NCI-H748 treated with DMSO at 0.1 percent for 48 hours (cell line): ENCODE measurements at regions not wholly inside any gene's neighbourhood (a gene's known extent, or its start where the extent isn't known, plus 50 kb on each side); places are given as distances from the start of the nearest gene placed in this dataset.
"Not testable (repeated sequence)": the region's sequence is repeated elsewhere in the genome, so short reads cannot be mapped to it uniquely, and the experiment has no call there.

Experiments
- DNase-seq: peaks from one replicate; lab custom pipeline; 2025; lab: John Stamatoyannopoulos, UW

- DNase-seq = no peak
These were observed 797.8 kb downstream of the CCDC85A start for GRCh38 chr2:56981554-56981953.

- DNase-seq = no peak
These were observed 801.8 kb downstream of the CCDC85A start for GRCh38 chr2:56985609-56986008.

- DNase-seq = no peak
These were observed 838.7 kb downstream of the CCDC85A start for GRCh38 chr2:57022496-57022895.

- no peak for DNase-seq
These were observed 861.3 kb downstream of the CCDC85A start for GRCh38 chr2:57044931-57045635.

GRCh38 chr2:57049273-57049672, 865.5 kb downstream of the CCDC85A start:
- no peak for DNase-seq

- no peak for DNase-seq
These were observed 866.2 kb downstream of the CCDC85A start for GRCh38 chr2:57050007-57050406.

GRCh38 chr2:57066301-57066700, 882.5 kb downstream of the CCDC85A start:
- DNase-seq = not testable (repeated sequence)

GRCh38 chr2:57075226-57075625, 891.4 kb downstream of the CCDC85A start:
- DNase-seq = no peak

- DNase-seq = no peak
These were observed 896.2 kb downstream of the CCDC85A start for GRCh38 chr2:57080035-57080434.

- DNase-seq = no peak
These were observed 901.0 kb downstream of the CCDC85A start for GRCh38 chr2:57084697-57085281.

GRCh38 chr2:57093020-57093419, 909.2 kb downstream of the CCDC85A start:
- DNase-seq = no peak

GRCh38 chr2:57097855-57098254, 914.1 kb downstream of the CCDC85A start:
- DNase-seq = no peak

- no peak for DNase-seq
These were observed 916.6 kb downstream of the CCDC85A start for GRCh38 chr2:57100436-57100835.

- DNase-seq = no peak
These were observed 921.9 kb downstream of the CCDC85A start for GRCh38 chr2:57105694-57106093.

GRCh38 chr2:57107353-57107752, 923.6 kb downstream of the CCDC85A start:
- no peak for DNase-seq

- no peak for DNase-seq
These were observed 927.7 kb downstream of the CCDC85A start for GRCh38 chr2:57111531-57111930.

- DNase-seq = no peak
These were observed 927.5 kb upstream of the VRK2 start for GRCh38 chr2:57119141-57119540.

GRCh38 chr2:57126410-57126809, 920.2 kb upstream of the VRK2 start:
- DNase-seq = no peak

GRCh38 chr2:57139179-57139578, 907.4 kb upstream of the VRK2 start:
- no peak for DNase-seq

GRCh38 chr2:57141269-57141668, 905.3 kb upstream of the VRK2 start:
- no peak for DNase-seq

- no peak for DNase-seq
These were observed 899.7 kb upstream of the VRK2 start for GRCh38 chr2:57146951-57147350.

GRCh38 chr2:57156231-57156924, 890.2 kb upstream of the VRK2 start:
- DNase-seq = no peak

- no peak for DNase-seq
These were observed 885.6 kb upstream of the VRK2 start for GRCh38 chr2:57160976-57161375.
